Neural cell (in vitro differentiated cells): ENCODE measurements at regions not wholly inside any gene's neighbourhood (a gene's known extent, or its start where the extent isn't known, plus 50 kb on each side); places are given as distances from the start of the nearest gene placed in this dataset.

Experiments
- H2AFZ ChIP-seq: fragments of 200-600, 300-800 bp; sonication (generic), shearing (Covaris generic); 2 replicates; pipeline ENCODE4 v1.6.0; 2014; ENCODE audit warnings: low read depth, mild to moderate bottlenecking, antibody characterized with exemption, low read length, moderate library complexity
- H3F3A ChIP-seq: fragments of 200-600 bp; shearing (Covaris generic); 2 replicates; pipeline ENCODE4 v1.6.1; 2016; ENCODE audit warnings: mild to moderate bottlenecking, moderate library complexity, mixed read lengths, antibody characterized with exemption, low read length; ENCODE audit not compliant: insufficient read depth, poor library complexity, severe bottlenecking
- H3K27ac ChIP-seq: fragments of 200-600, 300-800 bp; sonication (generic), shearing (Covaris generic); 2 replicates; pipeline ENCODE4 v1.5.1; 2014; ENCODE audit warnings: mild to moderate bottlenecking, low read length, moderate library complexity
- H3K27me3 ChIP-seq: fragments of 300-800, 200-600 bp; sonication (generic), shearing (Covaris generic); 2 replicates; pipeline ENCODE4 v1.6.0; 2014; ENCODE audit warnings: mild to moderate bottlenecking, low read depth, low read length, moderate library complexity; ENCODE audit not compliant: insufficient read depth
- H3K36me3 ChIP-seq: fragments of 300-800, 200-600 bp; sonication (generic), shearing (Covaris generic); 2 replicates; pipeline ENCODE4 v1.5.1; 2014; ENCODE audit warnings: mild to moderate bottlenecking, antibody characterized with exemption, low read length, moderate library complexity; ENCODE audit not compliant: insufficient read depth
- H3K4me2 ChIP-seq: fragments of 300-800, 200-600 bp; sonication (generic), shearing (Covaris generic); 2 replicates; pipeline ENCODE4 v1.6.0; 2014; ENCODE audit warnings: mild to moderate bottlenecking, low read length
- H3K4me3 ChIP-seq: fragments of 300-800, 200-600 bp; sonication (generic), shearing (Covaris generic); 2 replicates; pipeline ENCODE4 v1.5.1; 2014; ENCODE audit warnings: mild to moderate bottlenecking, low read length, moderate library complexity
- H3K79me2 ChIP-seq: fragments of 200-600 bp; shearing (Covaris generic); replicated peaks from 2 replicates; pipeline ENCODE4 v1.6.0; 2014; ENCODE audit warnings: mild to moderate bottlenecking, low read length, moderate library complexity; ENCODE audit not compliant: insufficient read depth
- H3K9ac ChIP-seq: fragments of 300-800, 200-600 bp; sonication (generic), shearing (Covaris generic); 2 replicates; pipeline ENCODE4 v1.6.1; 2016; ENCODE audit warnings: mild to moderate bottlenecking, low read length, mixed read lengths
- H3K9me2 ChIP-seq: fragments of 200-600 bp; shearing (Covaris generic); 2 replicates; pipeline ENCODE4 v1.6.1; 2016; ENCODE audit warnings: mild to moderate bottlenecking, low read length, mixed read lengths; ENCODE audit not compliant: insufficient read depth
- H3K9me3 ChIP-seq: fragments of 200-600, 300-800 bp; sonication (generic), shearing (Covaris generic); 2 replicates; pipeline ENCODE4 v1.6.1; 2016; ENCODE audit warnings: mild to moderate bottlenecking, mixed run types, low read length, moderate library complexity, mixed read lengths
- H4K20me1 ChIP-seq: fragments of 200-600 bp; shearing (Covaris generic); 2 replicates; pipeline ENCODE4 v1.6.1; 2016; ENCODE audit warnings: mild to moderate bottlenecking, mixed run types; ENCODE audit not compliant: insufficient read depth
- CTCF ChIP-seq: fragments of 450-650 bp; IDR thresholded peaks from 2 replicates; pipeline ENCODE4 v1.5.1; 2014; ENCODE audit warnings: antibody characterized with exemption, mild to moderate bottlenecking, moderate library complexity; ENCODE audit not compliant: poor library complexity, severe bottlenecking
- EP300 ChIP-seq: fragments of 450-650 bp; conservative IDR thresholded peaks from 2 replicates; pipeline ENCODE4 v1.6.1; 2014; ENCODE audit warnings: antibody characterized with exemption, mild to moderate bottlenecking, moderate library complexity; ENCODE audit not compliant: poor library complexity, severe bottlenecking
- EZH2 ChIP-seq: fragments of 200-600, 300-800 bp; shearing (Covaris generic), sonication (generic); IDR thresholded peaks from 2 replicates; pipeline ENCODE4 v1.6.1; 2014; ENCODE audit warnings: antibody characterized with exemption, low read length, borderline replicate concordance, mild to moderate bottlenecking; ENCODE audit not compliant: insufficient read depth, poor library complexity, severe bottlenecking
- MXI1 ChIP-seq: fragments of 450-650 bp; conservative IDR thresholded peaks from 2 replicates; pipeline ENCODE4 v1.6.1; 2014; ENCODE audit warnings: antibody characterized with exemption, mild to moderate bottlenecking; ENCODE audit not compliant: poor library complexity, severe bottlenecking
- POLR2AphosphoS5 ChIP-seq: IDR thresholded peaks from 2 replicates; pipeline ENCODE4 v1.6.1; 2012
- RAD21 ChIP-seq: fragments of 450-650 bp; conservative IDR thresholded peaks from 2 replicates; pipeline ENCODE4 v1.6.1; 2014; ENCODE audit warnings: antibody characterized with exemption, mild to moderate bottlenecking, moderate library complexity
- SMC3 ChIP-seq: fragments of 450-650 bp; conservative IDR thresholded peaks from 2 replicates; pipeline ENCODE4 v1.6.1; 2014; ENCODE audit warnings: antibody characterized with exemption, mild to moderate bottlenecking, moderate library complexity; ENCODE audit not compliant: poor library complexity
- TAF1 ChIP-seq: IDR thresholded peaks from 2 replicates; pipeline ENCODE4 v1.6.1; 2012; ENCODE audit warnings: low read depth
- TF ChIP-seq, protein P1 (sequence below): IDR thresholded peaks from 2 replicates; pipeline ENCODE4 v1.6.1; 2012; ENCODE audit warnings: borderline replicate concordance

DNA sequence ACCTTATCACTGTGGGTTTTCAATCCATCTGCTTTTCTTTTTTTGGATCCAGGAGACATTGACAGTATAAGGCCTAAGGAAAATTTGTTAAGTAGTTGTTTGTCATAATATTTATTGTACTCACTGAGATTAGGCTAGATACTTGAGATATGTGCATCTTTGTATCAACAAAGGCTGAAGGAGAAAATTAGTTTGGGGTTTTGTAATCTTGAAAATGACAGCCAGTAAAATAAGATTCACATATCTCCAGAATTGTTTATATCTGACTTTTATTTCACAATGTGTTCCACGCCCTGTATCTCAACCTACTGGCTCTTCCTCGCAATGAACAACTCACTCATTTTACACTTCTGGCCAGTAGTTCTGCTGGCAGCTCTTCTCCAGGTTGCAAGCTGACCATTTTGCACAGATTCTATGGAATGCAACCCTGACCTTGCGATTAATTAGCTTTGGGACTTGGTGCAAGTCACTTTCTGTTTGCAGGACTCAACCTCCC is 132.7 kb downstream of the GATA3 start:
- Histone ChIP-seq H3K9ac (no peak overlapping the region), H4K20me1 (no peaks in the 10 kb centered on the region), H3K4me2 (no peak overlapping the region), H2AFZ (no peak overlapping the region), H3K79me2 (no peaks in the 10 kb centered on the region), H3K36me3 (no peaks in the 10 kb centered on the region), H3K9me3 (no peaks in the 10 kb centered on the region), H3K27ac (no peak overlapping the region), H3F3A (no peaks in the 10 kb centered on the region), H3K27me3 (no peaks in the 10 kb centered on the region), H3K9me2 (no peaks in the 10 kb centered on the region), H3K4me3 (no peak overlapping the region)
- TF ChIP-seq, protein P1, sequence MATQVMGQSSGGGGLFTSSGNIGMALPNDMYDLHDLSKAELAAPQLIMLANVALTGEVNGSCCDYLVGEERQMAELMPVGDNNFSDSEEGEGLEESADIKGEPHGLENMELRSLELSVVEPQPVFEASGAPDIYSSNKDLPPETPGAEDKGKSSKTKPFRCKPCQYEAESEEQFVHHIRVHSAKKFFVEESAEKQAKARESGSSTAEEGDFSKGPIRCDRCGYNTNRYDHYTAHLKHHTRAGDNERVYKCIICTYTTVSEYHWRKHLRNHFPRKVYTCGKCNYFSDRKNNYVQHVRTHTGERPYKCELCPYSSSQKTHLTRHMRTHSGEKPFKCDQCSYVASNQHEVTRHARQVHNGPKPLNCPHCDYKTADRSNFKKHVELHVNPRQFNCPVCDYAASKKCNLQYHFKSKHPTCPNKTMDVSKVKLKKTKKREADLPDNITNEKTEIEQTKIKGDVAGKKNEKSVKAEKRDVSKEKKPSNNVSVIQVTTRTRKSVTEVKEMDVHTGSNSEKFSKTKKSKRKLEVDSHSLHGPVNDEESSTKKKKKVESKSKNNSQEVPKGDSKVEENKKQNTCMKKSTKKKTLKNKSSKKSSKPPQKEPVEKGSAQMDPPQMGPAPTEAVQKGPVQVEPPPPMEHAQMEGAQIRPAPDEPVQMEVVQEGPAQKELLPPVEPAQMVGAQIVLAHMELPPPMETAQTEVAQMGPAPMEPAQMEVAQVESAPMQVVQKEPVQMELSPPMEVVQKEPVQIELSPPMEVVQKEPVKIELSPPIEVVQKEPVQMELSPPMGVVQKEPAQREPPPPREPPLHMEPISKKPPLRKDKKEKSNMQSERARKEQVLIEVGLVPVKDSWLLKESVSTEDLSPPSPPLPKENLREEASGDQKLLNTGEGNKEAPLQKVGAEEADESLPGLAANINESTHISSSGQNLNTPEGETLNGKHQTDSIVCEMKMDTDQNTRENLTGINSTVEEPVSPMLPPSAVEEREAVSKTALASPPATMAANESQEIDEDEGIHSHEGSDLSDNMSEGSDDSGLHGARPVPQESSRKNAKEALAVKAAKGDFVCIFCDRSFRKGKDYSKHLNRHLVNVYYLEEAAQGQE: no peak
- no peak for TF ChIP-seq RAD21
- TF ChIP-seq EP300: no peak
- TF ChIP-seq POLR2AphosphoS5: no peak
- no peak for TF ChIP-seq EZH2
- no peak for TF ChIP-seq TAF1
- TF ChIP-seq MXI1: no peak
- no peak for TF ChIP-seq CTCF
- TF ChIP-seq SMC3: no peak

DNA sequence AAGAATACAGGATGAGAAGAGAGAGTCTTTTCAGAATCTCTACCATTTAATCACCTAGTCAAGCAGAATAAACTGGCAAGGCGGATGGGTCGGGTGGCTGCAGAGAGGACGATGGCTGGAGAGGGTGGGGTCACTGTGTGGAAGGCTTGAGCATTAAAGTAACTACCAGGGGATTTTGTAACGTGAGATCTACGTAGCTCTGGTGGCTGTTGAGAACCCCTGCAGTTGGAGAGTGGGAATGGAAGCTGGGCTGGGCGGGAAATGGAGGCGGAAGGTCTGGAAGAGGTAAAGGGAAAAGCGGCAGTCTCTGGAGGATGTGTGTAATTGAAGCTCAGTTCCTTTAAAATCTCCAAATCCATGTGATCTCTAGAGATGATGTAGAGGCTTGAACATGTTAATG is 135.0 kb downstream of the GATA3 start:
- Histone ChIP-seq H3K79me2 (no peaks in the 10 kb centered on the region), H3K9me2 (no peaks in the 10 kb centered on the region), H3K9ac (no peak overlapping the region), H2AFZ (no peak overlapping the region), H3K36me3 (no peaks in the 10 kb centered on the region), H3K27me3 (no peaks in the 10 kb centered on the region), H4K20me1 (no peaks in the 10 kb centered on the region), H3K9me3 (no peaks in the 10 kb centered on the region), H3K4me2 (no peak overlapping the region), H3F3A (no peaks in the 10 kb centered on the region), H3K4me3 (no peak overlapping the region), H3K27ac (no peak overlapping the region)
- no peak for TF ChIP-seq EZH2
- TF ChIP-seq CTCF: no peak
- TF ChIP-seq TAF1: no peak
- no peak for TF ChIP-seq MXI1
- no peak for TF ChIP-seq SMC3
- no peak for TF ChIP-seq RAD21
- TF ChIP-seq, protein P1: no peak
